ENCODE measurements at regions not wholly inside any gene's neighbourhood (a gene's known extent, or its start where the extent isn't known, plus 50 kb on each side); places are given as distances from the start of the nearest gene placed in this dataset.
"Not testable (repeated sequence)": the region's sequence is repeated elsewhere in the genome, so short reads cannot be mapped to it uniquely, and the experiment has no call there.

GRCh38 chrX:64580605-64581004, 185.4 kb upstream of the MTMR8 start:
- DNase-seq = no peak

DNA sequence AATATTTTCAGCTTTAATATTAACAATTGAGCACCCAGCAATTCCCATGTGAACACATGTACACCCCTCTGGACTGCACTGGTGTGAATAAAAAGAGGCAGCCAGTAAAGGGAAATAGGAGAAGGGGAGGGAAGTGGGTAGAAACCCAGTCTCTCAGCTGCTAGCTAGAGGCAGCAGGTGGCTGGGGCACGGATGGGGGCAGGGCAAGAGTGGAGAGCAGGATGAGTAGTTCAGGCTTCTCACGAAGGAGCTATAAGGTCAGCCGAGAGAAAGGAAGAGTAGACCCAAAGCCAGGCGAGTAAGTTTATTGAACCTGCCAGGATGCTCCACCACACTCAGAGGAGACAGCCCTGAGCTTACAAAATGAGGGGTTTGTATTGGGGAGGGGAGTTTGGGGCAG, 184.8 kb upstream of the MTMR8 start:
- DNase-seq = peak in 1 of 2 experiments; percentile 1

DNA sequence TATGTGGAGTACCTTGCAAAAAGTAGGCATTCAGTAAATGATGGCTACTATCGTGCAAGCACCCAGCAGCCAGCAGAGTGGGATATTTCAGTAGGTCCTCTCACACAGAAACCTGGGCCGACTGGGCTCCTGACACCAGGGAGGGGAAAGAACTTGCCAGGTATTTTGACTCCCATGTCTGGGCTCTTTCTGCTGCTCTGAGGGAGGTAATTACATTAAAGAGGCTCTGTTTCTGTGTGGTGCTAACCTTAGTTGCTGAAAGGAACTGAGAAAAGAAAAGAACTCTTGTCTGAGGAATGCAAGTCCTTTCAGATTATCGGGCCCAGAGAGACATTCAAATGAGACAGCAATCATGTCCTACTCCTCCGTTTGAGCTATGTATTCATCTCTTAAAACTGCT, 175.8 kb upstream of the MTMR8 start:
- no peak for DNase-seq

DNA sequence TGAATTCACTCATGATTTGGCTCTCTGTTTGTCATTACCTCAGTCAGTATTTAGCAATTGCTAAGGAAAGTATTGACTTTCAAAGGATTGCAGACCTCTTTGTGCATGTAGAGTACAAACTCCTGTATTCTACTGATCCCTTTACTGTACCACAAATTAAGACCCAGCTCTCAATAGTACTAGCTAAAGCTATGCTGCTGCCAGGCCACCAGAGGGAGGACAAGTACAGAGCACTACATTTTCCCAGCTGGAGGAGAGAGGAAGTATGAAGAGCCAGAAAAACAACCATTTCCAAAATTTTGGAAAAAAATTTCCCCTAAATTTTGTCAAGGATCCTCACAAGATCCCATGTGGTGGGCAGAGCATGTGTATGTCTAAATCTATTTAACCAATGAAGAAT, 175.0 kb upstream of the MTMR8 start:
- peak; percentile 26 to 37 for DNase-seq

DNA sequence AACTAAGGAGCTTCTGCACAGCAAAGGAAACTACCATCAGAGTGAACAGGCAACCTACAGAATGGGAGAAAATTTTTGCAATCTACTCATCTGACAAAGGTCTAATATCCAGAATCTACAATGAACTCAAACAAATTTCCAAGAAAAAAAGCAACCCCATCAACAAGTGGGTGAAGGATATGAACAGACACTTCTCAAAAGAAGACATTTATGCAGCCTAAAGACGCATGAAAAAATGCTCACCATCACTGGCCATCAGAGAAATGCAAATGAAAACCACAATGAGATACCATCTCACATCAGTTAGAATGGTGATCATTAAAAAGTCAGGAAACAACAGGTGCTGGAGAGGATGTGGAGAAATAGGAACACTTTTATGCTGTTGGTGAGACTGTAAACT, 170.1 kb upstream of the MTMR8 start:
- DNase-seq = not testable (repeated sequence)

- not testable (repeated sequence) for DNase-seq
These were observed 154.0 kb upstream of the MTMR8 start for GRCh38 chrX:64549236-64549635.

- peak; percentile 17 to 23 for DNase-seq
These were observed 141.5 kb upstream of the MTMR8 start for GRCh38 chrX:64536736-64537135.
